LNCAP (cell line): ENCODE measurements at regions not wholly inside any gene's neighbourhood (a gene's known extent, or its start where the extent isn't known, plus 50 kb on each side); places are given as distances from the start of the nearest gene placed in this dataset.

ENCODE experiments used
- CTCF ChIP-seq: fragments of 450-650 bp; IDR thresholded peaks from 2 replicates; pipeline ENCODE4 v1.5.1; 2017; ENCODE audit warnings: mild to moderate bottlenecking

DNA sequence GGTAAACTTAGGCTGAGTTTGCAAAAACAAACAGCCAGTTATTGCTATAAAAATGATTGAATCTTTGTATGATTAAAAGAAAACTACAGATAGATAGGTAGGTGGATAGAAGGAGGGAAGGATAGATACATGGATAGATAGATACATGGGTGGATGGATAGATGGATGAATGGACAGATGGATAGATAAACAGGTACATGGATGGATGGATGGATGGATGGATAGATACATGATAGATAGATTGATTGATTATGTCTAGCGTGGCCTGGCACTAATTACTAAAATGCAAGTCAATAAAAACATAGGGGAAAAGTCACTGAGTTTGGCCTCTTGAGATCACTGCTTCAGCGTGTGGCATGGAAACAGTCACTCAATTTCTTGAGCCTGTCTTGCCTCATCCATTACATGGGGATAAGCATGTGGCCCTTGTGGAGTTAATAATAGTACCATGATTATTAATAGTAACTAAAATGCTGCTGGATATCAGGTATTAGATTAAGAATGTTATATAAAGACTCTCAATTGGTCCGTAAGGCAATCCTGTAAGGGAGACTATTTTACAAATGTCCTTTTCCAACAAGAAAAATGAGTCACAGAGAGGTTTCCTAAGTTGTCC lies 184.9 kb downstream of the HS3ST3A1 start:
- no peak for TF ChIP-seq CTCF

DNA sequence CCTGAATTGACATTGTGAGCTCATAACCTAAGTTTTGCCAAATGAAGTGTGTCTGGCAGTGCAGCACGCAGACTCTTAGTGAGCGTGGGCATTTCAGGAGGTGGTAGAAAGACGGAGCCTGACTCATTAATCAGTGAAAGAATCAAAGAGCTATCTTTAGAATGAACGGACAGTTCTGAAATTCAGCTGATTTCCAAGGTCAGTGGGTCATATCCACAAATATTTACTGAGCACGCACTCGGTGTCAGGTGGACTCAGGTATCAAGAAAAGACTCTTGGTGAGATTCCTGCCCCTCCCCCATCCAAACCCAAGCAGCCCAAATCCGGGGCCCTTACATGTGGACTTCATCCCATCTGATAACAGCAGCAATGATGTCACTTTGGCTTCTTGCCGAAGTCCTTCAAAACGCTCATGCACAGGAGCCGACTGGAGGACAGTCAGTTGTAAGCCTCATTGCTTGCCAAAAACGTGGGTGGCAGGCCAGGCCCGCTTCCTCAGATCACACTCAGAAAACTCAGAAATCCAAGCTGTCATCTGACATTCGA lies 185.8 kb downstream of the HS3ST3A1 start:
- no peak for TF ChIP-seq CTCF

DNA sequence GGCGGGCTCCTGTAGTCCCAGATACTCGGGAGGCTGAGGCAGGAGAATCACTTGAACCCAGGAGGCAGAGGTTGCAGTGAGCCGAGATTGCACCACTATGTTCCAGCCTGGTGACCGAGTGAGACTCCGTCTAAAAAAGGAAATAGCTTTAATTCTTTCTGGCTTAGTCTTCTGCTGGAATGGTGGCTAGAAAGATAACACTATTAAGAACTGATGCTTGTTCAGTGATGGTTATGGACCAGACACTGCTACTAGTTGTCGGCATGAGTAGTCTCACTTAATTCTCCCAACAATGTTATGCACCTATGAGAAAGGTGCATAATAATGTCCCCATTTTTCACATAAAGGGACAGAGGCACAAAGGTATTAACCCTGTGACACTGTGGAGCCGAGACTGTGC lies 188.7 kb downstream of the HS3ST3A1 start:
- TF ChIP-seq CTCF, result no peak

DNA sequence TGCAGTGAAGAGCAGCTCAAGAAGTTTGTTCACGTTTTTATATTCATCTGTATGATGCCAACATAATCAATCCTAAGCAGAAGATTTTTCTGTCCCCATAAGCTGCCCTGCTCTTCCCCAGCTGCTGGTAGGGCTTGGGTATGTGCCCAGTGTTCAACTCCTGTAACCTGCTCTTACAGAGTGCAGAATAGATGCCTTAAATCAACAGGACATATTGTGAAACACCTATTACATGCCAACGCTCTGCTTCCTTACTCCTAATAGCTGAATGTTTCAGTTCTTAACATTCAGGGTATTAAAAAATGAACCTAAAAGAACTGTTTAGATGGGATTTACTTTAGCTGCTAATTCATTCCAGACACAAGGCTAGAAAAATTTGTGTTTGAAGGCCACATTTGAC lies 190.9 kb downstream of the HS3ST3A1 start:
- TF ChIP-seq CTCF, result no peak

DNA sequence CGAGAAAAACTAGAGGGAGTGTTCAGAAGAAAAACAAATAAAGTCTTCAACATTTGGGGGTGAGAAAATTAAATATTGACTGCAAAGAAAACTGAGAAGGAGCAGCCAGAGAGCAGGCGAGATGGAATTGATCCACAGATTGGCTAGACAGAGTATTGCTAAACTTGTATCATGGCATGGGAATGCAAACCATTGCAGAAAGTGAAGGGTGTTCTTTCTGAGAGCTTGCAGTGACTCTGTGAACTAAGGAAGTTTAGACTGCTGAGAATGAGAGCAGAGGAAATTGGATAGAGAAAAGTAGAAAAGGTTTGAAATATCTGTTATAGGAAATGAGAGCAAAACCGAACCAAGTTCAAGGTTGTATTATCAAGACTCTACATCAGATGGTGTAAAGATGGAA lies 191.5 kb downstream of the HS3ST3A1 start:
- no peak for TF ChIP-seq CTCF

GRCh38 chr17:13409455-13409854 lies 192.3 kb downstream of the HS3ST3A1 start:
- TF ChIP-seq CTCF, result no peak

DNA sequence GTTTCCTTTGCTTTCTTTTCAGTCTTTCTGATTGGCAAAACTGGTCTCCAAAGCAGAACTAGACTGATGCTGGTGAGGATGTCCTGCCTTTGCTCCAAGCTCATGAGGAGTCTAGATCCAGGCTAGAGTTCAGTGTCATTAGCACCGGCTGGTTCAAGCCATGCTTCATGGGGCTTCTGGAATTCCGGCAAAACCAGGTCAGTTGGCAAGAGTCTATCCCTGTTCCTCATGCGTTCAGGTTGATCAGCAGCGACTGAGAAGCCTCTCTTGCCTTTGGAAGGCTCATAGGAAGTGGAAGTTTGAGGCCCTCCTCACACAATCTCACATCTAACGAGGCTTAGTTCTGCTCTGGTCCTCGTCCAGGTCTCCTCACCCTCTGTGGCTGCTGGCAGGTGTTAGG lies 194.3 kb downstream of the HS3ST3A1 start:
- TF ChIP-seq CTCF, result no peak

- no peak for TF ChIP-seq CTCF
Measured at GRCh38 chr17:13405807-13406206, 195.9 kb downstream of the HS3ST3A1 start.
